ENCODE measurements at regions not wholly inside any gene's neighbourhood (a gene's known extent, or its start where the extent isn't known, plus 50 kb on each side); places are given as distances from the start of the nearest gene placed in this dataset.

- TF ChIP-seq CTCF (IDR thresholded peaks at IDR 0.05; ENCODE audit: low read length) (no peak), EZH2 (IDR thresholded peaks at IDR 0.05; ENCODE audit: borderline replicate concordance, low read length) (no peak)
These were observed 142.2 kb upstream of the CNTN3 start for GRCh38 chr3:74756674-74757073.

Measured in OCI-LY1 (cell line).